Neural crest cell (in vitro differentiated cells): ENCODE measurements at regions not wholly inside any gene's neighbourhood (a gene's known extent, or its start where the extent isn't known, plus 50 kb on each side); places are given as distances from the start of the nearest gene placed in this dataset.
A peak's percentile ranks its signal among the peaks of the same experiment; 100 is the strongest.

Source experiments
- DNase-seq: peaks from one replicate; pipeline ENCODE4 v3.0.0; 2021; ENCODE audit warnings: low read depth, mixed read lengths, low spot score
- H3K27ac Mint-ChIP-seq: one replicate; pipeline ENCODE4 v1.8.0; 2021; ENCODE audit warnings: mild to moderate bottlenecking, mixed read lengths; ENCODE audit not compliant: unreplicated experiment
- H3K27me3 Mint-ChIP-seq: 2 replicates; pipeline ENCODE4 v1.8.0; 2021; ENCODE audit warnings: low read depth, mild to moderate bottlenecking, mixed read lengths
- H3K36me3 Mint-ChIP-seq: 2 replicates; pipeline ENCODE4 v1.8.0; 2021; ENCODE audit warnings: low read depth, mild to moderate bottlenecking, mixed read lengths
- H3K4me1 Mint-ChIP-seq: 2 replicates; pipeline ENCODE4 v1.8.0; 2021; ENCODE audit warnings: mixed read lengths
- H3K4me3 Mint-ChIP-seq: one replicate; pipeline ENCODE4 v1.8.0; 2021; ENCODE audit warnings: mild to moderate bottlenecking, mixed read lengths
- H3K9me3 Mint-ChIP-seq: 2 replicates; pipeline ENCODE4 v1.8.0; 2021; ENCODE audit warnings: mixed read lengths
- CTCF ChIP-seq: fragments of 200-600 bp; sonication (generic); conservative IDR thresholded peaks from 2 replicates; pipeline ENCODE4 v1.5.0; 2021; ENCODE audit warnings: antibody characterized with exemption, mild to moderate bottlenecking

GRCh38 chr18:23330423-23330822, 122.7 kb upstream of the RIOK3 start:
- peaks cover 29% of the 10 kb centered on the region for H3K36me3 Mint-ChIP-seq
- H3K27ac Mint-ChIP-seq, result no peak overlapping the region
- H3K9me3 Mint-ChIP-seq, result no peaks in the 10 kb centered on the region
- TF ChIP-seq CTCF, result no peak
- no peak overlapping the region for H3K4me3 Mint-ChIP-seq
- no peaks in the 10 kb centered on the region for H3K27me3 Mint-ChIP-seq
- H3K4me1 Mint-ChIP-seq, result no peaks in the 10 kb centered on the region
- DNase-seq, result no peak

- H3K9me3 Mint-ChIP-seq, result no peaks in the 10 kb centered on the region
- peaks cover 26% of the 10 kb centered on the region for H3K36me3 Mint-ChIP-seq
- peaks cover under 1% of the 10 kb centered on the region for H3K4me1 Mint-ChIP-seq
- no peak overlapping the region for H3K27ac Mint-ChIP-seq
- H3K4me3 Mint-ChIP-seq, result no peak overlapping the region
- no peak for DNase-seq
- TF ChIP-seq CTCF, result no peak
- no peaks in the 10 kb centered on the region for H3K27me3 Mint-ChIP-seq
These were observed 121.8 kb upstream of the RIOK3 start for GRCh38 chr18:23331091-23331920.

- no peak overlapping the region for H3K27ac Mint-ChIP-seq
- H3K36me3 Mint-ChIP-seq, result peaks cover 22% of the 10 kb centered on the region
- DNase-seq, result no peak
- no peak for TF ChIP-seq CTCF
- no peaks in the 10 kb centered on the region for H3K27me3 Mint-ChIP-seq
- no peak overlapping the region for H3K4me3 Mint-ChIP-seq
- no peaks in the 10 kb centered on the region for H3K9me3 Mint-ChIP-seq
- H3K4me1 Mint-ChIP-seq, result peaks cover 7% of the 10 kb centered on the region
These were observed 120.7 kb upstream of the RIOK3 start for GRCh38 chr18:23332356-23332755.

- DNase-seq, result no peak
- no peaks in the 10 kb centered on the region for H3K27me3 Mint-ChIP-seq
- no peak overlapping the region for H3K4me3 Mint-ChIP-seq
- H3K4me1 Mint-ChIP-seq, result peaks cover 20% of the 10 kb centered on the region
- no peak for TF ChIP-seq CTCF
- H3K9me3 Mint-ChIP-seq, result no peaks in the 10 kb centered on the region
- H3K36me3 Mint-ChIP-seq, result peaks cover 14% of the 10 kb centered on the region
- no peak overlapping the region for H3K27ac Mint-ChIP-seq
These were observed 119.3 kb upstream of the RIOK3 start for GRCh38 chr18:23333827-23334226.

- DNase-seq, result no peak
- H3K4me3 Mint-ChIP-seq, result no peak overlapping the region
- peaks cover 22% of the 10 kb centered on the region for H3K4me1 Mint-ChIP-seq
- TF ChIP-seq CTCF, result no peak
- peak overlapping the region; percentile 19 for H3K27ac Mint-ChIP-seq
- H3K36me3 Mint-ChIP-seq, result peaks cover 8% of the 10 kb centered on the region
- H3K9me3 Mint-ChIP-seq, result no peaks in the 10 kb centered on the region
- no peaks in the 10 kb centered on the region for H3K27me3 Mint-ChIP-seq
These were observed 118.5 kb upstream of the RIOK3 start for GRCh38 chr18:23334569-23334968.
